ENCODE measurements at regions not wholly inside any gene's neighbourhood (a gene's known extent, or its start where the extent isn't known, plus 50 kb on each side); places are given as distances from the start of the nearest gene placed in this dataset.

DNA sequence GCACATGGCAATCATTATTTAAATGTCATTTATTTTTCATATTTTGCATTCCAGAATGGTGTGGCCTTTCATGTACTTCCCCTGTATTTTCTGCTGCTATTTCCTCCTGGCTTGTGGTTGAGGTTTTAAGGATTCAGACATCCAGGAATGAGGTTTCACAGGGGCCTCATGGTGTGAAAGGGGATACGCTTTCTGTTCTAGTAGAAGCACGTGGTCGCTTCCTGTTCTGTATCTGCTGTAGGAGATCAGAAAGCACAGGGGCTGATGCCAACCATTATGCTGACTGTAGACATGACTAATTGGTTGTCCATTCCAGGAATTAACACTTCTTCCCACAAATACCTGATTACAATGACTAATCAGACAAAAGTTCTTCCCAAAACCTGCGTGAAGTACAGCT is 405.9 kb downstream of the SHISA9 start:
- H3K4me1 ChIP-seq (ENCODE audit: control insufficient read depth in 4 of 4, insufficient read depth in 4 of 4, low read length in 3 of 4) = no peaks in the 10 kb centered on the region
- H3K9me3 ChIP-seq (ENCODE audit: control insufficient read depth in 4 of 4, low read length in 3 of 4) = no peaks in the 10 kb centered on the region
- no peak overlapping the region for H3K4me3 ChIP-seq (ENCODE audit: low read depth in 1 of 3, low read length in 3 of 3)
- H3K27ac ChIP-seq (ENCODE audit: low read depth in 1 of 2, low read length in 2 of 2) = no peak overlapping the region
- DNase-seq (ENCODE audit: low spot score) = no peak
- no peaks in the 10 kb centered on the region for H3K27me3 ChIP-seq (ENCODE audit: control insufficient read depth in 4 of 4, insufficient read depth in 4 of 4, low read length in 3 of 4)
- no peak overlapping the region for H3K9ac ChIP-seq (ENCODE audit: low read depth in 1 of 2, low read length in 2 of 2)
- H3K36me3 ChIP-seq (ENCODE audit: control insufficient read depth in 4 of 4, insufficient read depth in 3 of 4, low read depth in 1 of 4, low read length in 3 of 4) = no peaks in the 10 kb centered on the region
- no peak for TF ChIP-seq ATF3 (IDR thresholded peaks at IDR 0.05)
- no peak for TF ChIP-seq NR2F2 (IDR thresholded peaks at IDR 0.05)
- no peak for TF ChIP-seq CTCF (IDR thresholded peaks at IDR 0.05; ENCODE audit: low read depth, low read length, missing input control)
- no peak for TF ChIP-seq EGR1 (IDR thresholded peaks at IDR 0.05; ENCODE audit: low read depth in 2 of 2)
- TF ChIP-seq JUND (IDR thresholded peaks at IDR 0.05) = no peak
- no peak for TF ChIP-seq MAX (IDR thresholded peaks at IDR 0.05)
- TF ChIP-seq RXRA (IDR thresholded peaks at IDR 0.05) = no peak
- TF ChIP-seq HNF4G (IDR thresholded peaks at IDR 0.05) = no peak
- 77% methylated on average over 4 of the region's 4 CpGs for WGBS

DNA sequence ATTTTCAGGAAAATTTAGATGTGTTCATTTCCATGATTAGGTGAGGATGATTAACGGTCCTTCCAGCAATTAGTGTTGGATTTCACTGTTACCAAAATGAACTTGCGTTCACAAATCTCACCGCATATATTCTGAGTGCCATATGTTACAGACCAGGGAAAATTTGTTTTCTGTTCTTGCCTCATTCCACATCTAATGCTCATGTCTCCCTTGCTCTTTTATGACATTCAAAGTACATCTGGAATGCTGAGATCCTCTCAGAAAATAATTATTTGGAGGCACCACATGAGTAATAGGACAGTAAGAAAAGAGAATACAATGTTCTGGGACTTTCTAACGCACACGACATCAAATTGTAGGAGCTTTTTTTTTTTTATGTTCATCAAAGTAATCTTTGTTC is 406.5 kb downstream of the SHISA9 start:
- no peak for TF ChIP-seq GABPA (IDR thresholded peaks at IDR 0.05 in 1 of 2, conservative IDR thresholded peaks at IDR 0.05 in 1 of 2)
- no peak for TF ChIP-seq RXRA (IDR thresholded peaks at IDR 0.05)
- no peak for TF ChIP-seq SP1 (IDR thresholded peaks at IDR 0.05)
- no peak for TF ChIP-seq JUND (IDR thresholded peaks at IDR 0.05)
- no peak for TF ChIP-seq ATF3 (IDR thresholded peaks at IDR 0.05)
- TF ChIP-seq NR2F2 (IDR thresholded peaks at IDR 0.05) = no peak
- TF ChIP-seq FOXA2 (IDR thresholded peaks at IDR 0.05) = no peak
- TF ChIP-seq TAF1 (conservative IDR thresholded peaks at IDR 0.05) = no peak
- TF ChIP-seq HNF4A (conservative IDR thresholded peaks at IDR 0.05) = no peak
- TF ChIP-seq HNF4G (IDR thresholded peaks at IDR 0.05) = no peak
- no peak for TF ChIP-seq FOXA1 (IDR thresholded peaks at IDR 0.05)
- TF ChIP-seq REST (IDR thresholded peaks at IDR 0.05) = no peak
- TF ChIP-seq YY1 (IDR thresholded peaks at IDR 0.05) = no peak
- TF ChIP-seq CTCF (IDR thresholded peaks at IDR 0.05; ENCODE audit: low read depth, low read length, missing input control) = no peak
- no peak for TF ChIP-seq MAX (IDR thresholded peaks at IDR 0.05)
- no peak for TF ChIP-seq RAD21 (IDR thresholded peaks at IDR 0.05)
- TF ChIP-seq EGR1 (IDR thresholded peaks at IDR 0.05; ENCODE audit: low read depth in 2 of 2) = no peak
- TF ChIP-seq, protein P1, sequence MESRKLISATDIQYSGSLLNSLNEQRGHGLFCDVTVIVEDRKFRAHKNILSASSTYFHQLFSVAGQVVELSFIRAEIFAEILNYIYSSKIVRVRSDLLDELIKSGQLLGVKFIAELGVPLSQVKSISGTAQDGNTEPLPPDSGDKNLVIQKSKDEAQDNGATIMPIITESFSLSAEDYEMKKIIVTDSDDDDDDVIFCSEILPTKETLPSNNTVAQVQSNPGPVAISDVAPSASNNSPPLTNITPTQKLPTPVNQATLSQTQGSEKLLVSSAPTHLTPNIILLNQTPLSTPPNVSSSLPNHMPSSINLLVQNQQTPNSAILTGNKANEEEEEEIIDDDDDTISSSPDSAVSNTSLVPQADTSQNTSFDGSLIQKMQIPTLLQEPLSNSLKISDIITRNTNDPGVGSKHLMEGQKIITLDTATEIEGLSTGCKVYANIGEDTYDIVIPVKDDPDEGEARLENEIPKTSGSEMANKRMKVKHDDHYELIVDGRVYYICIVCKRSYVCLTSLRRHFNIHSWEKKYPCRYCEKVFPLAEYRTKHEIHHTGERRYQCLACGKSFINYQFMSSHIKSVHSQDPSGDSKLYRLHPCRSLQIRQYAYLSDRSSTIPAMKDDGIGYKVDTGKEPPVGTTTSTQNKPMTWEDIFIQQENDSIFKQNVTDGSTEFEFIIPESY (IDR thresholded peaks at IDR 0.05) = no peak
- H3K27me3 ChIP-seq (ENCODE audit: control insufficient read depth in 4 of 4, insufficient read depth in 4 of 4, low read length in 3 of 4) = no peaks in the 10 kb centered on the region
- DNase-seq (ENCODE audit: low spot score) = no peak
- H3K36me3 ChIP-seq (ENCODE audit: control insufficient read depth in 4 of 4, insufficient read depth in 3 of 4, low read depth in 1 of 4, low read length in 3 of 4) = no peaks in the 10 kb centered on the region
- no peaks in the 10 kb centered on the region for H3K9me3 ChIP-seq (ENCODE audit: control insufficient read depth in 4 of 4, low read length in 3 of 4)
- no peak overlapping the region for H3K27ac ChIP-seq (ENCODE audit: low read depth in 1 of 2, low read length in 2 of 2)
- 96% methylated on average over 5 of the region's 5 CpGs for WGBS
- H3K9ac ChIP-seq (ENCODE audit: low read depth in 1 of 2, low read length in 2 of 2) = no peak overlapping the region
- H3K4me1 ChIP-seq (ENCODE audit: control insufficient read depth in 4 of 4, insufficient read depth in 4 of 4, low read length in 3 of 4) = no peaks in the 10 kb centered on the region
- no peak overlapping the region for H3K4me3 ChIP-seq (ENCODE audit: low read depth in 1 of 3, low read length in 3 of 3)

Data from liver (tissue), 8 donors.